NCI-H2227 treated with DMSO at 0.1 percent for 48 hours (cell line): ENCODE measurements at regions not wholly inside any gene's neighbourhood (a gene's known extent, or its start where the extent isn't known, plus 50 kb on each side); places are given as distances from the start of the nearest gene placed in this dataset.

Experiments used
- DNase-seq: peaks from one replicate; lab custom pipeline; 2025; lab: John Stamatoyannopoulos, UW

GRCh38 chr18:10314066-10314465 is 140.4 kb upstream of the APCDD1 start:
- DNase-seq: no peak

DNA sequence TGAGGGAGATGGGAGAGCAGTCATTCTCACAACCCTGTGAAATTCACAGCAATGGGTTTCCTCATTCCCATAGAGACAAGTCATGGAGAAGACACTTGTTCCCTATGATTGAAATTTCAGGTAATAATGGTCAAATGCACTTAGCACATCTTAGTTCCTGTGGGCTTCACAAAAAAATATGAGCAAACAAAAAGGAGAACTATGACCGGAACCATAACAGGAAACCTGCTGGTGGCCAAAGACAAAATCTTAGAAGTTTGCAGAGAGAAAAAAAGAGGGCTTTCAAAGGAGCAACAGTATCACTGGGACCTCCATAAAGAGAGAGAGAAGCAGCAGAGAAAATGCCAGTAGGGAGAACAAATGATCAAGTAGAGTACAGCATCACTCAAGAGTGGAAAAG is 138.9 kb upstream of the APCDD1 start:
- no peak for DNase-seq

DNA sequence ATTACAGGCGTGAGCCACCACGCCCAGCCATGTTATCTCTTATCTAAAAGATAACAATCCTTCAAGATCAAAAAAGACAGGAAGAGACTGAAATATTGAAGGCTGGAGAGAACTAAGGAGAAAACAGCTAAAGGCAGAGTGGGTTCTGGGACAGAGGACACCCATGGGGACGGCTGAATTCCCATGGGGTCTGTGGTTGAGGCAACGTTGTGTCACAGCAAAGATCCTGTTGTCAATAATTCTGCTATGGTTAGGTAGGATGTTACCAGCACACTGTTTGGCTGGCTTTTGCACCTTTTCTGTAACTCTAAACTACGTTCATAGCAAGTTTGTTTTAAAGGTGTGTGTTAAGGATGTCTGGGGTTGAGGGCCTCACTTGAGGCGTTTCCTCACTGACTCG is 137.7 kb upstream of the APCDD1 start:
- no peak for DNase-seq

GRCh38 chr18:10317864-10318690 is 136.4 kb upstream of the APCDD1 start:
- no peak for DNase-seq

DNA sequence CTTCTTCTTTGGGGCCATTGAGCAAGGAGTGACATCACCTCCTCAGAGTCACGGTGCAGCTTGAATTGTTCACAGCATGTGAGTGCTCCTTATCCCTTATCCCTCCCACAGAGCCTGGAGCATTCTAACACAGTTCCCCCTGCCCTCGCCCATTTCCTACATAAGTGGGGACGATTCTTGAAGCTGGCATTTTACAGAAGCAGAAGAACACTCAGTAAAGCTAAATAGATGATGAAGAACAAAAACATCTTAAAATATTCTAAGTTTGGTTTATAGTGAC is 135.8 kb upstream of the APCDD1 start:
- DNase-seq: no peak

GRCh38 chr18:10319026-10319425 is 135.4 kb upstream of the APCDD1 start:
- DNase-seq: no peak

- no peak for DNase-seq
Observed at GRCh38 chr18:10319914-10320600, 134.4 kb upstream of the APCDD1 start.

GRCh38 chr18:10320791-10321190 is 133.6 kb upstream of the APCDD1 start:
- DNase-seq: no peak

GRCh38 chr18:10321576-10321975 is 132.9 kb upstream of the APCDD1 start:
- DNase-seq: no peak

DNA sequence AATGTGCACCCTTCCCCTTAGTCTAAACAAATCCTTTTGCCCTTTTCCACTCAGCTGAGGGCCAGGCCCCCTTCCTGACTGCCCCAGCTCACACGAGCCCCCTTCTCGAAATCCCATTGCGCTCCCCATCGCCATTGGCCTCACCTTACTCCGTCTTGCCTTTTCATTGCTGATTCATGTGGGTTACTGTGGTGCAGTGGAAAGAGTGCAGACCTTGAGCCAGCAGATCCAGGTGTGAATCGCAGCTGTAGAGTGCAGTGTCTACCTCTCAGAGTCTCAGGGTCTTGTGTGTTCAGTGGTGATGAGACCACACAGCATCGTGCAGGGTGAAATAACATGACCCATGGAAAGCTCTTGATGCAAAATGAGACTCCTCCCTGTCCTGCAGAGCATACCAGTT is 132.4 kb upstream of the APCDD1 start:
- DNase-seq: no peak

- DNase-seq: no peak
Observed at GRCh38 chr18:10322435-10322834, 132.0 kb upstream of the APCDD1 start.

DNA sequence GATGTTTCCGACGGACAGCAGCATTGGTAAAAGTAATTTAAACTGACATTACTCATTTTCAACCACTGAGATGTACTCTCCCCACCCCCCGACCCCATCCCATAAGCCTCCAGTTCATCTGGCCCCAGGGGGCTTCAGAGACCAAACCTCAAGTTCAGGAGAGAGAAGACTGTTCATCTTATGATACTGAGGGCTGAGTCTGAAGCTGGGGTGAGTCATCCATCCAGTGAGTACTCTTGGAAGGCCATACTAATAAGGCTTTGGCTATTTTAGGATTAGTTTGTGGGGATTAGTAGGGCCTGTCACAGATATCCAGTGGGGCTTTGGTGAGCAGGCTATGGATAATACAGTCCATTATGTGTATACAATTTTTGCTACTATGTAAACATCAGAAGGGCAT is 125.3 kb upstream of the APCDD1 start:
- DNase-seq: peak; percentile 54

GRCh38 chr18:10330428-10330827 is 124.0 kb upstream of the APCDD1 start:
- no peak for DNase-seq

DNA sequence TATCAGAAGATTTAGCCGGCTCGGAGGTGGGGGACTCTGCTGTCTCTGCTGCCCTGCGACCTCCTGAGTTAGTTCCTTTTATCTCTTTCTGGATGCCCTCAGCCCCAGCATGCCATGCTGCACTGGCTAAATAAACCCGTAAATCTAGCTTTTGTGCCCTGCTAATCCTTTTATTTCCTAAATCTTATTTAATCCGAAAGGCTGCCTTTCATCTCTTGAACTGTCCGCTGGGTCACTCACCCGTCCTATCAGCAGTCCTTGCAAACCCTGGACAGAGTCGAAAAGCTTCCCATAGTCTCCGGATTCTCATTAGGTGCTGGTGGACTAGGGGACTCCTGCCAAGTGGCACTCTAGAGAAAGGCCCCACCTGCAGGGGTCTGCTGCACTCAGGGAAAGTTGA is 122.0 kb upstream of the APCDD1 start:
- no peak for DNase-seq

- DNase-seq: no peak
Observed at GRCh38 chr18:10336749-10337350, 117.6 kb upstream of the APCDD1 start.

DNA sequence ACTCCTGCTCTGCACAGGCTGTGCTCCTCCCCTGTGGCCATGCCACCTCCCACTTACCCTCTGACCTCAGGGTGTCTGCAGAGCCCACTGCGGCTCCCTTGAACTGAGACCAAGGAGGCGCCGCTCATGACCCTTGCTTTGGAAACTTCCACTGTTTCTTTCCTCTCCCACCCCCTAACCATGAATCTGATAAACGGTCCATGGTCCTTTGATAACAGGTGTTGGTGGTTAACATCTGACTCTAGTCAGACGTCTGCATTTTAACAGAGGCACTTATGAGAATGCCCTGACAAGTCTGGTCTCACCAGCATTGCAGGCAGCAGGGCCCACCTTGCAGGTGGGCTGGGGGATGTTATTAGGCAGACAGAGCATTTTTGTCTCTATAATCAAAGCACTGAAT is 113.6 kb upstream of the APCDD1 start:
- DNase-seq: no peak

DNA sequence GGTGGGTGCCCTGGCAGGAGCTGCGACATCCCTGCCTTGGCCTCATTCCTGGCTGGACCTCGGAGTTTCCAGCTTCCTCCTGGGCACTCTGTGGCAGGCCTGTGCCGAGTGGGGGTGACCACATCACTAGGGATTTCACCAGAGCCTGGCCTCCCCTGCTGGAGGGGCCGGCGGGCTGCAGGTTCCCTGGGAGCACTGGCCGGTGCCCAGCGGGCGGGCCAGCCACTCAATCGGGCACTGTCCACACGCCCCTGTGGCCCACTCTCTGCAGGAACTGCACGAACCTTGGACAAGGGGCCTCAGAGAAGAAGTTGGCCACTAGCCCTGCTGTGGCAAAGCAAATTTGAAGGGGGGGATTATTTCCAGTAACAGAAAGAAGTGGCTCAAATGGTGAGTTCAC is 110.7 kb upstream of the APCDD1 start:
- DNase-seq: no peak

DNA sequence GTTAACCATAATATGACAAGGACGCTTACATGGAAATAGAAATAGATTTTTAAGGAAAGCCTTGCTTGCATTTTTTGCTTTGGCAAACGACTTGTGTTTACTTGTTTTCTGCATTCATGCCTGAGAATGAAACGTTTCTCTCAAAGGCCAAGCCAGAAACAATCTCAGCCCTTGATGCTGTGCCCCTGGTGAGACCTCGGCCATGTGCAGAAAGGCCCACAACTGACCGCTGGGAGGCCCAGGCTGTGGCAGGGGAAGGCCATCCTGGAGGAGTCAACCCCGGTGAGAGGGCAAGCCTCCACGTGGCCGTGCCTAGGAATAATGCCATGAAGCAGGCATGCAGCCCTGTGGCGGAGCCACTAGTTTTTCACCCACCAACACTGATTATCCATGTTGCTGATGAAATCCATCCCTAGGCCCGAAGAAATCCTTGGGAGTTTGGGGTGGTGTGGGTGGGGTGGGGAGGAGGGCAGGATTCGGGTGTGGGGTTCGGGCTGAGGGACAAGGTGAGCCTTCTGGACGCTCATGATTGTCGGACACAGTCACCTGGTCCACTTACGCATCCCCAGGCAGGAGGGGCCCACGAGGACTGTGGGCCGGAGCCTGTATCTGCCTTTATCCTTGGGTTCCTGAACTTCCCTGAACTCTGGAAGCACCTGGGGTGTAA is 107.6 kb upstream of the APCDD1 start:
- DNase-seq: no peak

- DNase-seq: no peak
Observed at GRCh38 chr18:10349561-10349960, 104.9 kb upstream of the APCDD1 start.

- no peak for DNase-seq
Observed at GRCh38 chr18:10350661-10351060, 103.8 kb upstream of the APCDD1 start.

- DNase-seq: no peak
Observed at GRCh38 chr18:10351219-10351818, 103.1 kb upstream of the APCDD1 start.

DNA sequence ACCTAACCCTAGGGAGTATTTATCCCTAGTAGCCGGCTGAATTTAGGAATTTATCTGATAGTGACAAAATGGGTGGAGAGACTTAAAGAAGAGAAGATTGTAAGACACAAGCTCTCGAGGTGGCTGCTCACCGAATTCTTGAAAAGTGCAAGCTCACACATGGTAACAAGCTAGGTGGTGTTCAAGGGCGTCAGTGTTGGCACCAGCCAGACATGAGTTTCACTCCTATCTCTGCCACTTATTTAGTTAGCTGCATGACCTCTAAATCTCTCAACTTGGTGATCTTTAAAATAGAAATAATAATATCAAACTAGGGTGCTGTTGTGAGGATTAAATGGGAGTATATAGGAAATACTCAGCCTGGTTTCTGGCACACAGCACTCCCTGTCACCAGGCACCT is 102.6 kb upstream of the APCDD1 start:
- no peak for DNase-seq

DNA sequence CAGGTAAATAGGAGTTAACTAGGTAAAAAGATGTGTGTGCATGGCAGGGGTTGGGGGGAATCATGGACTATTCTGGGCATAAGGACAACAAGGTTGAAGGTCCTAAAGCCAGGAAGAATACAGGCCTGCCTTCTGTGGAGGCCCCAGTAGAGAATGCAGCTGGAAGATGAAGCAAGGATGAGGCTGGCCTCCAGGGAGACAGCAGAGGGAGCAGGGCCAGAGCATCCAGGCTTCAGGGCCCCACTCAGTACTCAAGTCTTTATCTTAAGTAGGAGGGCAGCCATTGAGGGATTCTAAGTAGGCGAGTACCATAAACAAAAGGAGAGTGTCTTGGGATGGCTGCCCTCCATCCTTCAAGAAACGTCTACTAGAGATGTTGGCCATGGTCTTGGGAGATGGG is 101.8 kb upstream of the APCDD1 start:
- DNase-seq: no peak
